ENCODE measurements at regions not wholly inside any gene's neighbourhood (a gene's known extent, or its start where the extent isn't known, plus 50 kb on each side); places are given as distances from the start of the nearest gene placed in this dataset.

DNA sequence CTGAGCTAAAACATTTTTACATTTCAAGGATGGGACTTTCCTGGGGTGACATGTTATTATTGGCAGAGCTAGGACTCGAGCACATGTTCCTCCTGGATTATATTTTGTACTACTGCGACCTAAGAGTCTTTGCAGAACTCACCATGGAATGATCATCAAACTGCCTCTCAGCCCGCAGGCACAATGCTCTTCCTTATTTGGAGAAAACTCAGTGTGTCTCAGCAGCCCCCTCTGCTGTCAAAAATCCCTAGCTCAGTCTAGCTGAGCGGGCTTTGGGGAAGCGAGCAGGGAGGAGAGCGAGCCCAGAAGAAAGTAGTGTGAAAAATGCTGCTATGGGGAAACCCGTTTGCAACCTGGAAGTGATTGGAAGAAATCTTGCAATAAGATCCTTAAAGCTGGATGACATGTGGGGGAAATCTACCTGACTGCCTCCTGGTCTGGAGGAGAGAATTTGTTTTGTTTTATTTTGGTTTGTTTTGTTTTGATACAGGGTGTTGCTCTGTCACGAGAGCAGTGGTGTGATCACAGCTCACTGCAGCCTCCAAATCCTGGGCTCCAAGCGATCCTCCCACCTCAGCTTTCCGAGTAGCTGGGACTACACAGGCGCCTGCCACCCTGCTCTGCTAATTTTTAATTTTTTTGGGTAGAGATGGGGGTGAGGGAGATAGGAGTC lies 89.9 kb upstream of the CLINT1 start:
- Histone ChIP-seq H3K27ac (ENCODE audit: extremely low read length, insufficient read depth, low read length) (no peak overlapping the region), H4K20me1 (ENCODE audit: insufficient read depth, low read length) (no peaks in the 10 kb centered on the region), H3K27me3 (ENCODE audit: control insufficient read depth in 1 of 2, insufficient read depth in 2 of 2, low read length in 2 of 2) (no peaks in the 10 kb centered on the region; a peak in 1 of 5 replicates), H3K4me1 (ENCODE audit: insufficient read depth, low read length) (peaks cover 9% of the 10 kb centered on the region; the same call in 1 of the 2 replicates), H3K9ac (ENCODE audit: insufficient read depth, low read depth, low read length) (no peak overlapping the region), H3K4me2 (ENCODE audit: low read depth, low read length) (peak overlapping the region; percentile 71), H3K4me3 (replicated peaks in 1 of 3; ENCODE audit: insufficient read depth in 1 of 3, low read depth in 2 of 3, low read length in 3 of 3) (no peak overlapping the region), H3K9me3 (ENCODE audit: low read length) (no peaks in the 10 kb centered on the region), H3K79me2 (ENCODE audit: insufficient read depth, low read length) (no peaks in the 10 kb centered on the region), H2AFZ (ENCODE audit: low read length) (no peak overlapping the region), H3K36me3 (replicated peaks in 1 of 2; ENCODE audit: control insufficient read depth in 1 of 2, insufficient read depth in 2 of 2, low read length in 2 of 2) (no peaks in the 10 kb centered on the region)
- ChIA-PET POLR2A (interaction anchor here (1.8 kb wide), 1 partner anchor 90 kb away, joined by 6 read pairs; the partner anchor contains the start of gene CLINT1), CTCF (ENCODE audit: low intra/inter-chr PET ratio, low total read pairs) (interaction anchor here (0.6 to 2.7 kb wide), 4 partner anchors 93 to 187 kb away, joined by 3 to 21 read pairs (median 6); no protein-coding TSS in a partner anchor)
- 3% methylated on average over 11 of the region's 11 CpGs for WGBS (ENCODE audit: low lambda C conversion rate)
- FAIRE-seq (peak; percentile 86), ATAC-seq (peak; percentile 100), DNase-seq (ENCODE audit: low spot score) (peak; percentile 92)
- no TSS peak for BruUV-seq (replicated peaks)
- intact Hi-C loops (cut with micrococcal nuclease; ENCODE audit: unreplicated experiment) (loop anchor here (1.0 to 2.0 kb wide), 3 partner anchors 94 to 187 kb away; no protein-coding TSS in a partner anchor), in situ Hi-C loops (cut with HindIII; ENCODE audit: extremely low pct_ligation_motif_present, low pct_unique_long_range_greater_than_20kb) (no loop called here)
- peak; percentile 65 for TF ChIP-seq XRCC5 (optimal IDR thresholded peaks at IDR 0.05; ENCODE audit: low read length)
- TF ChIP-seq ZNF607 (CRISPR knock-in tag; IDR thresholded peaks at IDR 0.05; ENCODE audit: borderline replicate concordance): 0 out of 2 replicates have a peak, but pooled peaks have one; percentile 39
- TF ChIP-seq STAG1 (CRISPR knock-in tag; IDR thresholded peaks at IDR 0.05): peak; percentile 71
- TF ChIP-seq ZNF3 (CRISPR knock-in tag; IDR thresholded peaks at IDR 0.05): peak; percentile 75; the same call in 1 of the 2 replicates
- peak; percentile 88 for TF ChIP-seq SMC3 (IDR thresholded peaks at IDR 0.05; ENCODE audit: low read length)
- no peak for TF ChIP-seq ZFYVE20 (CRISPR knock-in tag; IDR thresholded peaks at IDR 0.05; ENCODE audit: borderline replicate concordance, low read depth)
- 0 out of 2 replicates have a peak, but pooled peaks have one; percentile 43 for TF ChIP-seq IRF2 (CRISPR knock-in tag; IDR thresholded peaks at IDR 0.05)
- peak; percentile 56; the same call in 1 of the 2 replicates for TF ChIP-seq ZMYM4 (CRISPR knock-in tag; IDR thresholded peaks at IDR 0.05)
- peak; percentile 49; the same call in 1 of the 2 replicates for TF ChIP-seq ELF1 (CRISPR knock-in tag; IDR thresholded peaks at IDR 0.05)
- TF ChIP-seq ZNF446 (CRISPR knock-in tag; IDR thresholded peaks at IDR 0.05): no peak
- TF ChIP-seq KAT8 (CRISPR knock-in tag; IDR thresholded peaks at IDR 0.05): 0 out of 2 replicates have a peak, but pooled peaks have one; percentile 45
- TF ChIP-seq, protein P1, sequence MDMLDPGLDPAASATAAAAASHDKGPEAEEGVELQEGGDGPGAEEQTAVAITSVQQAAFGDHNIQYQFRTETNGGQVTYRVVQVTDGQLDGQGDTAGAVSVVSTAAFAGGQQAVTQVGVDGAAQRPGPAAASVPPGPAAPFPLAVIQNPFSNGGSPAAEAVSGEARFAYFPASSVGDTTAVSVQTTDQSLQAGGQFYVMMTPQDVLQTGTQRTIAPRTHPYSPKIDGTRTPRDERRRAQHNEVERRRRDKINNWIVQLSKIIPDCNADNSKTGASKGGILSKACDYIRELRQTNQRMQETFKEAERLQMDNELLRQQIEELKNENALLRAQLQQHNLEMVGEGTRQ (IDR thresholded peaks at IDR 0.05; ENCODE audit: low read depth, low read length): no peak
- TF ChIP-seq, protein P1 (CRISPR knock-in tag; IDR thresholded peaks at IDR 0.05; ENCODE audit: borderline replicate concordance): peak; percentile 69; the same call in 1 of the 2 replicates
- 0 out of 2 replicates have a peak, but pooled peaks have one; percentile 28 for TF ChIP-seq THAP11 (CRISPR knock-in tag; IDR thresholded peaks at IDR 0.05)
- 0 out of 2 replicates have a peak, but pooled peaks have one; percentile 27 for TF ChIP-seq ZSCAN9 (CRISPR knock-in tag; IDR thresholded peaks at IDR 0.05; ENCODE audit: borderline replicate concordance)
- TF ChIP-seq TEAD3 (CRISPR knock-in tag; optimal IDR thresholded peaks at IDR 0.05; ENCODE audit: borderline replicate concordance): peak; percentile 94
- 0 out of 2 replicates have a peak, but pooled peaks have one; percentile 14 for TF ChIP-seq SOX5 (CRISPR knock-in tag; IDR thresholded peaks at IDR 0.05; ENCODE audit: borderline replicate concordance)
- TF ChIP-seq, protein P2, sequence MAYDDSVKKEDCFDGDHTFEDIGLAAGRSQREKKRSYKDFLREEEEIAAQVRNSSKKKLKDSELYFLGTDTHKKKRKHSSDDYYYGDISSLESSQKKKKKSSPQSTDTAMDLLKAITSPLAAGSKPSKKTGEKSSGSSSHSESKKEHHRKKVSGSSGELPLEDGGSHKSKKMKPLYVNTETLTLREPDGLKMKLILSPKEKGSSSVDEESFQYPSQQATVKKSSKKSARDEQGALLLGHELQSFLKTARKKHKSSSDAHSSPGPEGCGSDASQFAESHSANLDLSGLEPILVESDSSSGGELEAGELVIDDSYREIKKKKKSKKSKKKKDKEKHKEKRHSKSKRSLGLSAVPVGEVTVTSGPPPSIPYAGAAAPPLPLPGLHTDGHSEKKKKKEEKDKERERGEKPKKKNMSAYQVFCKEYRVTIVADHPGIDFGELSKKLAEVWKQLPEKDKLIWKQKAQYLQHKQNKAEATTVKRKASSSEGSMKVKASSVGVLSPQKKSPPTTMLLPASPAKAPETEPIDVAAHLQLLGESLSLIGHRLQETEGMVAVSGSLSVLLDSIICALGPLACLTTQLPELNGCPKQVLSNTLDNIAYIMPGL (CRISPR knock-in tag; IDR thresholded peaks at IDR 0.05; ENCODE audit: borderline replicate concordance in 1 of 2, low read depth in 1 of 2): peak in 1 of 2 experiments; percentile 55; a peak in 1 of 4 replicates
- TF ChIP-seq, protein P3, sequence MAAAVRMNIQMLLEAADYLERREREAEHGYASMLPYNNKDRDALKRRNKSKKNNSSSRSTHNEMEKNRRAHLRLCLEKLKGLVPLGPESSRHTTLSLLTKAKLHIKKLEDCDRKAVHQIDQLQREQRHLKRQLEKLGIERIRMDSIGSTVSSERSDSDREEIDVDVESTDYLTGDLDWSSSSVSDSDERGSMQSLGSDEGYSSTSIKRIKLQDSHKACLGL (CRISPR knock-in tag; IDR thresholded peaks at IDR 0.05): no peak
- peak; percentile 96 for TF ChIP-seq SRF (IDR thresholded peaks at IDR 0.05; ENCODE audit: low read depth, low read length)
